Heart left ventricle (tissue), 16 donors: ENCODE measurements at regions not wholly inside any gene's neighbourhood (a gene's known extent, or its start where the extent isn't known, plus 50 kb on each side); places are given as distances from the start of the nearest gene placed in this dataset.

Experiments used
- ATAC-seq, 4 donors: fragments of 200-7000 bp; cut with Tn5 transposase; one replicate each; pipeline ENCODE4 v1.9.1; 2020 to 2022; ENCODE audit warnings: moderate library complexity in 4 of 4, mild to moderate bottlenecking in 3 of 4, moderate number of reproducible peaks in 1 of 4
- DNase-seq, 5 donors: peaks; one replicate each; pipeline ENCODE4 v3.0.0-alpha.2; 2020
- H3K27ac ChIP-seq, 12 donors: fragments of 200-600 bp; sonication (generic) in 4 of 12; one replicate each; pipeline versions ENCODE4 v1.5.0 to v1.8.0; 2016 to 2022; ENCODE audit warnings: mild to moderate bottlenecking in 2 of 12
- H3K27me3 ChIP-seq, 9 donors: fragments of 200-600 bp; sonication (generic) in 2 of 9; one replicate each; pipeline versions ENCODE4 v1.5.1 to v1.8.0; 2016 to 2022; ENCODE audit warnings: mild to moderate bottlenecking in 3 of 9
- H3K36me3 ChIP-seq, 9 donors: fragments of 200-600 bp; sonication (generic) in 2 of 9; one replicate each; pipeline versions ENCODE4 v1.5.0 to v1.8.0; 2018 to 2022; ENCODE audit warnings: mild to moderate bottlenecking in 2 of 9
- H3K4me1 ChIP-seq, 12 donors: fragments of 200-600 bp; sonication (generic) in 4 of 12; one replicate each; pipeline versions ENCODE4 v1.5.0 to v1.8.0; 2016 to 2022; ENCODE audit warnings: mild to moderate bottlenecking in 3 of 12
- H3K4me3 ChIP-seq, 12 donors: fragments of 200-600 bp; sonication (generic) in 4 of 12; one replicate each; pipeline versions ENCODE4 v1.5.0 to v1.8.0; 2017 to 2022; ENCODE audit warnings: mild to moderate bottlenecking in 9 of 12, moderate library complexity in 4 of 12
- H3K9me3 ChIP-seq, 12 donors: fragments of 200-600 bp; sonication (generic) in 4 of 12; one replicate each; pipeline versions ENCODE4 v1.5.0 to v1.8.0; 2016 to 2022; ENCODE audit warnings: mild to moderate bottlenecking in 1 of 12
- CTCF ChIP-seq, 12 donors: fragments of 200-600 bp; sonication (generic) in 4 of 12; IDR thresholded peaks; one replicate each; pipeline versions ENCODE4 v1.5.0 to v1.8.0; 2018 to 2022; ENCODE audit warnings: antibody characterized with exemption in 12 of 12, mild to moderate bottlenecking in 5 of 12
- POLR2A ChIP-seq, 2 donors: fragments of 450-650 bp; IDR thresholded peaks; one replicate each; pipeline ENCODE4 v1.6.1; 2017; ENCODE audit warnings: antibody characterized with exemption in 2 of 2, mild to moderate bottlenecking in 2 of 2, moderate library complexity in 2 of 2
- WGBS, 4 donors: extraction: QIAGEN DNeasy Blood & Tissue Kit in 2 of 4; methylation state at CpG; one replicate each; pipeline versions ENCODE4 v1.1.5 to v1.1.7; 2013 to 2018; 5-methylcytosine and 5-hydroxymethylcytosine counted together
- intact Hi-C, 10 donors: fragments of 100-400 bp; cut with DNase I; formaldehyde crosslinking; loops; one replicate each; pipeline versions ENCODE4 v1.11.1 to v1.14.2; 2022
- donor health status: ischemic (EF 13 %, LVEDD 7.1; RV severe dilation, severe dysfunction).
- donor health status: healthy with polysubstance abuse.
- donor health status: DM: no; HTN: yes; CAD: no.
- donor health status: DM: no; HTN: no; CAD: no.
- donor health status: ischemic (EF 25% LVEDD 6.9; RV normal size, moderate dysfunction).
- donor health status: ischemic (EF 25% LVEDD 5.7; RV mildly dilated, moderate dysfunction).
- donor health status: healthy.
- donor health status: DM: yes; HTN: yes; CAD: no.
- donor health status: ischemic (EF 35%, LVEDD 5.7; RV mildly dilated, moderate dysfunction).
- donor health status: nonischemic (EF 11% LVEDD 7.7; RV severe dilation, severe dysfunction).
- donor health status: DM: yes; HTN: yes; CAD: no.
- donor health status: PGD.
- donor health status: ischemic (EF 29% LVEDD 5.4; RV normal size, mild dysfunction).
- donor health status: nonischemic (EF 23%, LVEDD 6.1; RV moderate dilation, normal function).

DNA sequence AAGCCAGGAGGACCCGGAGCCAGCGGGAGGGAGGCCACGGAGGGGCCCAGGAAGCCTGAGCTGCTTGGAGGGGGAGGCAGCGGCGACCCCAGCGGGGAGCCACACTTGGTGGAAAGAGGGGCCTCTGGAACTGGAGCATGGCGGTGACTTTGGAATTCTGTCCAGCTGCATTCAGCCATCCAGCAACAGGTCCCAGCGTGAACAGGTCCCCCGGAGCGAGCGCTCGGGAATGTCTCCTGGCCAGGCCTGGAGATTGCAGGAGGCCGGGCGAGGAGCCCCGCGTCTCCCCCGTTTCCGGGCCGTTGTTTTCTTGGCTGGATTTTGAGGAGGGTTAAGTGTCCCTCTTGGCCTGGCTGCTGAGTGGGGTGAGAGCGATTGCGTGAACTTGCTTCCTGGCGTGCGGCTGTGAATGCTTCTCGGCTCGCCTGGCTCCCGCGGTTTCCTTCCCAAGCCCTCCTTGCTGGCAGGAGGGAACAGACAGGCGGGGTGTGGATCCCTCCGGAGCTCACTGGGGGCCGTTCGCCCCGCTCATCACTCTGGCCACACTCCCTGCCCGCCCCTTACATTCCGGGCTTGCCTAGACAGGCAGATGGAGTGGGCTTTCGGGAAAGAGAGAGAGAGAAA, 125.3 kb upstream of the IRX4 start:
- Histone ChIP-seq H3K36me3 (no peaks in the 10 kb centered on the region), H3K27me3 (peaks cover 0 to 5% (median 0%) of the 10 kb centered on the region in 9 donors), H3K4me1 (peaks cover 0 to 32% (median 0%) of the 10 kb centered on the region in 12 donors), H3K27ac (peak overlapping the region in 6 of 12 donors; percentile 10 to 46 (median 14)), H3K4me3 (peak overlapping the region in 9 of 12 donors; percentile 14 to 39 (median 30)), H3K9me3 (no peaks in the 10 kb centered on the region)
- peak; percentile 38 to 76 (median 48) for DNase-seq
- intact Hi-C loops, result no loop called here
- WGBS, 4 donors, result 11 to 18% (median 15%) methylated on average over 26 to 35 of the region's 35 CpGs
- no peak for TF ChIP-seq CTCF (IDR thresholded peaks at IDR 0.05)
- TF ChIP-seq POLR2A (IDR thresholded peaks at IDR 0.05), result no peak
- ATAC-seq, result peak in 3 of 4 donors; percentile 45 to 73 (median 57)

GRCh38 chr5:2007496-2007877, 124.8 kb upstream of the IRX4 start:
- peak overlapping the region in 6 of 12 donors; percentile 10 to 46 (median 14) for H3K27ac ChIP-seq

DNA sequence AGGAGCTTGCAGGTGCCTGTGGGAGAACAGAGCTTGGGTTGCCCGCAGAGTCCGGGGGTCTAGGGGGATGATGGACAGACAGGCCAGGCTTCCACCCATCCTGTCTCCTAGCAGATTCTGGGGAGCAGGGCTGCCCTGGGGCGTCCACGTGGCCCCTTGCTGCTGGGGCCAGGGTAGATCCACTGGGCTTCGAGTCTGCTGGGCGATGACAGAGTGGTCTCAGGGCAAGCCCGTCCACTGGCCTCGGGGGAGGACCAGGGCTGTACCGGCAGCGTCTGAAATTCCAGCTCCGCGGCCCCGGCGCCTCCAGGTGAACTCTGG, 124.2 kb upstream of the IRX4 start:
- no peak for DNase-seq
- H3K4me1 ChIP-seq, result peaks cover 0 to 27% (median 0%) of the 10 kb centered on the region in 12 donors
- no peaks in the 10 kb centered on the region for H3K9me3 ChIP-seq
- no peaks in the 10 kb centered on the region for H3K36me3 ChIP-seq
- no peak overlapping the region for H3K4me3 ChIP-seq
- H3K27me3 ChIP-seq, result peaks cover 0 to 5% (median 0%) of the 10 kb centered on the region in 9 donors
- intact Hi-C loops, result no loop called here
- 88 to 97% (median 93%) methylated on average over 7 to 14 of the region's 14 CpGs for WGBS, 4 donors
- no peak overlapping the region for H3K27ac ChIP-seq
- TF ChIP-seq CTCF (IDR thresholded peaks at IDR 0.05) (no peak), POLR2A (IDR thresholded peaks at IDR 0.05) (no peak)
- no peak for ATAC-seq

More at GRCh38 chr5:2007496-2007877, 124.8 kb upstream of the IRX4 start:
- H3K4me3 ChIP-seq, result peak overlapping the region in 7 of 12 donors; percentile 20 to 39 (median 30)
- intact Hi-C loops, result no loop called here
- ATAC-seq (peak in 1 of 4 donors; percentile 11), DNase-seq (no peak)
- TF ChIP-seq POLR2A (IDR thresholded peaks at IDR 0.05) (no peak), CTCF (IDR thresholded peaks at IDR 0.05) (no peak)
- H3K4me1 ChIP-seq, result peaks cover 0 to 28% (median 0%) of the 10 kb centered on the region in 12 donors
- no peaks in the 10 kb centered on the region for H3K36me3 ChIP-seq
- H3K27me3 ChIP-seq, result peaks cover 0 to 5% (median 0%) of the 10 kb centered on the region in 9 donors
- WGBS, 4 donors, result 61 to 65% (median 64%) methylated on average over 19 to 24 of the region's 24 CpGs
- no peaks in the 10 kb centered on the region for H3K9me3 ChIP-seq

- intact Hi-C loops, result no loop called here
- H3K9me3 ChIP-seq, result no peaks in the 10 kb centered on the region
- no peak for TF ChIP-seq POLR2A (IDR thresholded peaks at IDR 0.05)
- TF ChIP-seq CTCF (IDR thresholded peaks at IDR 0.05), result no peak
- peaks cover 0 to 5% (median 0%) of the 10 kb centered on the region in 9 donors for H3K27me3 ChIP-seq
- peaks cover 0 to 22% (median 0%) of the 10 kb centered on the region in 12 donors for H3K4me1 ChIP-seq
- no peak overlapping the region for H3K27ac ChIP-seq
- H3K36me3 ChIP-seq, result no peaks in the 10 kb centered on the region
- no peak for DNase-seq
- peak in 1 of 4 donors; percentile 3 for ATAC-seq
- WGBS, 4 donors, result 80 to 89% (median 85%) methylated on average over 24 of the region's 24 CpGs
- H3K4me3 ChIP-seq, result no peak overlapping the region
Observed at GRCh38 chr5:2006193-2006970, 123.7 kb upstream of the IRX4 start.
